ENCODE measurements at regions not wholly inside any gene's neighbourhood (a gene's known extent, or its start where the extent isn't known, plus 50 kb on each side); places are given as distances from the start of the nearest gene placed in this dataset.

GRCh38 chr11:86889001-86889341 lies 66.2 kb downstream of the FZD4 start:
- Histone ChIP-seq H3K36me3 (ENCODE audit: control insufficient read depth, insufficient read depth, low read length) (no peaks in the 10 kb centered on the region), H3K4me3 (ENCODE audit: low read depth, low read length) (no peak overlapping the region), H3K27me3 (ENCODE audit: control insufficient read depth, insufficient read depth, low read length) (no peaks in the 10 kb centered on the region)
- TF ChIP-seq CTCF (IDR thresholded peaks at IDR 0.05; ENCODE audit: insufficient read depth, low read length, severe bottlenecking), result no peak
- DNase-seq (ENCODE audit: low read depth) (no peak), FAIRE-seq (no peak)

GRCh38 chr11:86891036-86891435 lies 64.2 kb downstream of the FZD4 start:
- FAIRE-seq, result no peak
- Histone ChIP-seq H3K4me3 (ENCODE audit: low read depth, low read length) (no peak overlapping the region), H3K27me3 (ENCODE audit: control insufficient read depth, insufficient read depth, low read length) (no peaks in the 10 kb centered on the region), H3K36me3 (ENCODE audit: control insufficient read depth, insufficient read depth, low read length) (no peaks in the 10 kb centered on the region)
- TF ChIP-seq CTCF (IDR thresholded peaks at IDR 0.05; ENCODE audit: insufficient read depth, low read length, severe bottlenecking), result no peak
- no peak for DNase-seq (ENCODE audit: low read depth)

GRCh38 chr11:86893235-86893634 lies 62.0 kb downstream of the FZD4 start:
- FAIRE-seq (no peak), DNase-seq (ENCODE audit: low read depth) (no peak)
- no peak for TF ChIP-seq CTCF (IDR thresholded peaks at IDR 0.05; ENCODE audit: insufficient read depth, low read length, severe bottlenecking)
- Histone ChIP-seq H3K36me3 (ENCODE audit: control insufficient read depth, insufficient read depth, low read length) (no peaks in the 10 kb centered on the region), H3K4me3 (ENCODE audit: low read depth, low read length) (no peak overlapping the region), H3K27me3 (ENCODE audit: control insufficient read depth, insufficient read depth, low read length) (no peaks in the 10 kb centered on the region)

All from bronchial epithelial cell (primary cell).